ENCODE measurements at regions not wholly inside any gene's neighbourhood (a gene's known extent, or its start where the extent isn't known, plus 50 kb on each side); places are given as distances from the start of the nearest gene placed in this dataset.
A peak's percentile ranks its signal among the peaks of the same experiment; 100 is the strongest.

DNA sequence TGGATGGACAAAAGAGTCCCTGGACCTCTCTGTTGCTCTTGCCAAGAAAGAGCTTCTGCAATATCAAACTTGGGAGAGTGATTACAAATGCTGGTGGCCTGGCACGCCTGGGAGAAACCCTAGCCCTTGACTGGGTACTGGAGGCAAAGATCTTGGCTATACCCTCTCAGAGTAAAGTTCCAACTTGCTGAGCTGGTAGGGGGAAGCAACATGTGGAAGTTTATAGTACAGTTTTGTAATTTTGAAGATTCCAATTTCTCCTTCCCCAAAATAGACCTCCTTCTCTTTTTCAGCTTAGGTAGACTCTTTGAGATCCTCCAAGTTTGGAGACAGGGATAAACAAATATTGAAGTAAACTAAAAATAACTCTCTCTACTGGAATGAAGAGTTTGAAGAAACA is 645.3 kb downstream of the NR4A2 start:
- DNase-seq, result no peak

DNA sequence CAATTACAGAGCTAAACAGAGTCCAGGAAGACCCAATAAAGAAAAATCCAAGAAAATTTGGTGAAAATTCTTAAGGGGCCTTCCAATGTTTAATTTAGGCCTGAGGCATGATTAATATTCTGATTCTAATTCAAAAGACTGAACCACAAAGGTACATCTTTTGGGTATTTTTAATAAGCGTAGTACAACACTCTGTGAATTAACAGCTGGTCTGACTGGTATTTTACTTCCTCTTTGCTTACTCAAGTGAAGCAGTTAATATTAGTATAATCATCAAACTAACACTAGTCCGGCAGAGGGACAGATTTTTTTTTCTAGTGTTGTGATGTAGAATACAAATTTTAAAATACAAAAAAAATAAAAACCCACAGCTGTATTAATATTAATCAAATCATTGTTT is 652.9 kb downstream of the NR4A2 start:
- DNase-seq, result no peak

DNA sequence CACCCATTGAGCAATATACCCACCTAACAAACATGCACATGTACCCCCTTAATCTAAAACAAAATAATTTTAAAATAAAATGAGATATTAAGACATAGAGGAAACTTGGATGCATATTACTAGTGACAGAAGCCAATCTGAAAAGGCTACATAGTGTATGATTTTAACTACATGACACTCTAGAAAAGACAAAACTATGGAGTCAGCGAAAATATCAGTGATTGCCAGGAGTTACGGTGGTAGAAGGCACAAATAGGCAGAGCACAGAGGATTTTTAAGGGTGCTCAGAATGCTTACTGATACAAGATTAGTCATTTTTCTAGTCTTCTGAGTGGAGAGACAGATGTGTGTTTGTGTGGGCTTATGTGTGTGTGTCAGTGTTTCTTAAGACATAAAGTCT is 656.6 kb downstream of the NR4A2 start:
- no peak for DNase-seq

DNA sequence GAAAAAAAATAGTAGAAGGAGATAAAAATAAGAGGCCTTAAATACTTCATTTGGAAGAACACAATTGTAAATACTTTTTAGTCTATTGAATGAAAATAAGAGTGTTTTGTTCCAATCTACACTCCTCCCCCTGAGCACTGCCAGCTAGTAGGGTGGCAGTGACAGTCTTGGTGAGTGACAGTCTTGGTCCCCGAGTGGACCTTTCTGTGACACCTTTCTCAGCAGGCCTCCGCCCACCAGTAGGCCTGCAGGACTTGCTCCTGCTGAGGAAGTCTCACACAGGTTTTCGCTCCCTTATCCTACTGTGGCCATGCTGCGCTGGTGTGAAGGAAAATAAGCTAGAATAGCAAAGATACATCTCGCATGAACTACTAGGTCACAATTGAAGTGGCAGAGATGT is 666.8 kb downstream of the NR4A2 start:
- no peak for DNase-seq

DNA sequence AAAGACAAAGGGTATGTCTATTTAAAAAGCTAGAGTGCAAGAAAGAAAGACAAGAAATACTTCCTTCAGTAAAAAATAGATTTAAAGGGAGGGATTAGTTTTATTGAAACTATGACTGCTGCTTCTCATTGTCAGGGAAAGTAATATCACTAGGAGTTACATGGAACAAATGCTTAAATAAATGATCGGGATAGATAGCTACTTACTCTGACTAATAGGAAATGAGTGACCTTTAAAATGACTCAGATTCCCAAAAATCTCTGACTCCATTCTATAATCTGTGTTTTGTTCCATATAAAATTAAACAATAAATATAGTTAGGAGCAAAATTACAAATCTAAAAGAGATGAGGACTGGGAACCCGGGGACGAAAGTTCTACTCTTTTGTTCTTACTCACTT is 669.3 kb downstream of the NR4A2 start:
- DNase-seq, result no peak

DNA sequence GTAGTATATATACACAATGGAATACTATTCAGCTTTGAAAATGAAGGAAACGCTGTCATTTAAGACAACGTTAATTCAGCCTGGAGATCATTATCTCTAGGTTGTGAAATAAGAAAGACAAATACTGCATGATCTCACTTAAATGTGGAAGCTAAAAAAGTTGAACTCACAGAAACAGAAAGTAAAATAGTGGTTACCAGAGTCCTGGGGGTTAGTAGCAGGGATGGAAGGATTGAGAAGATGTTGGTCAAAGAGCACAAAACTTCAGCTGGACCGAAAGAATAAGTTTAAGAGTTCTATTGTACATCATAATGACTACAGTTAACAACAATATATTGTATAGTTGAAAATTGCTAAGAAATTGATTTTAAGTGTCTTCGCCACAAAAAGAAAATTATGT is 670.3 kb downstream of the NR4A2 start:
- no peak for DNase-seq

DNA sequence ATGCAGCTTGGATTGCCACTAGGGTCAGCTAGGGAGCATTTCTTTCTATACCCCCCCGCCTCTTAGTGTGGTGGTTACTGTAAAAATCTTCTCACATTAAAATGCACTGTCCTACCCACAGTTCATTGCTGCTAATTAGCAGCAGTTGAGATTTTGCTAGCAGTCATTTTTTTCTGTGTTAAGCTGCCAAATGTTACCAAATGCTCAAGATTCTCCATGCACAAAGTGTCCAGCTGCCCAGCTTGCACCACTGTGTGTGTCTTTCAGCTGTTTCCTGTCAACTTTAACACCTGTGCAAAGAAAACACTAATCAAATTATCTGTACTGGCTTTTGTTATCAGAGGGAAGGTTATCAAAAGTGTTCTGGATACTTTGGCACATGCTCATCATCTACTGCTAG is 679.3 kb downstream of the NR4A2 start:
- DNase-seq, result peak in 1 of 2 donors; percentile 1

DNA sequence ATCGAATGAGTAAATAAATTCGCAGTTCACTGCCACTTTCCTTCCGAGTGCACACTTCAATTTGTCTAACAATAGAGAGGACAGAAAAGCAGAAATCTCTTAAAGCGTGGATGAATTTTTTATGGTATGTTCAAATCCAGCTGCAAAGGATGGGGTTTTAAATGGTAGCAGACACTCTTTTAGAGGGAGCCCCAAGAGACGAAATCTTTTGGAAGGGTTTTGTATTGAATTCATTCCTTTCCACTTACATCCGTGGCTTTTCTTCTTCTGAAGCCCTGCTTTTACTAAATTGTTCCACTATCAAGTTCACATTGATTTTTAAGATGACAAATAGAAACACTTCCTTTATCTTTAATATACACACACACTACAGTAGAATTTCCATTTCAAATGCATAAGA is 680.7 kb downstream of the NR4A2 start:
- no peak for DNase-seq

DNA sequence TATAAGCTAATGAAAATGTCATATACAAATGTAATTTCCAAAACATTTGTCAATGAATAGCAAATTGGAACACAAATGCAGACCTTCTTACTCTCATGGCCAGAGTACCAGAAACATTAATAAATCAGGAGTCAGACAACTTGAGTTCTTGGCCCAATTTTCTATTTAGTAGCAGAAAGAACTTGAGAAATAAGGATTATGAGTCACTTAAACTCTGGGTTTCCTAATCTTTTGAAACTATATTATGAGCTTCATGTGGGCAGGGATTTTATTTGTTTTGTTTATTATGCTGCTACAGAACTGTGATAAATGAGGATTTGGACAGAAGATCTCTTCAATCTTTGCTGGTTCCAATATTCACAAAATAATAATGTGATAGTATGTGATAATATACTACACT is 686.7 kb downstream of the NR4A2 start:
- DNase-seq, result no peak

DNA sequence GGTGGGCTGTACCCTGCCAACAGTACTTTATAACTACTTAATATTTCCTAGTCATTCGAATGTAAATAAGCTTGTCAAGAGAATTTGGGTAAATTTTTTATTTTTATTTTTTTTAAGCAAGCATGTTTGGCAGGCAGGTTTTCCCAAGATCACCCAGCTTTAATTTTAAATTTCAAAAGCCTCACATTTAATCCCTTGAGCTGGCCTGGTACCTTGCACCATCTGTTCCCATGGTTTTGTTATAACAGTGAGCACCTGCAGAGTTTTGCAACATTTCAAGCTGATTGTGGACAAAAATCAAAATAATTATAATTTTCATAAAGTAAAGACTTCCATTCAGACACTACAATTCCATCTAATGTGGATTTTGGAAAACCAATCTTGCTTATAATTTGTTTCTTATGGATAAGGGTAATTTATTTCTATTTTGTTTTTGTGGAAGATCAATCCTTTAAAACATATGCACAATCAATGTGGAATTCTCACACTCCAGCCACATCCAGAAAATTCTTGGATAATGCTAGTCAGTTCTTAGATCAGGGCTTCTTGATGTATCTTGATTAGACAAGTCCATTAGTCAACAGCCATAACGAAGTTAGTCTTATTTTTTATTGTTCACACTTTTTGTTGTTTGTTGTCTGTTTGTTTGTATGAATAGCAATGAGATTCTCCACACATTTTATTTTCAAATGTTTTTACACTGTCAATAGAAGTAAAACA is 689.3 kb downstream of the NR4A2 start:
- DNase-seq, result no peak

DNA sequence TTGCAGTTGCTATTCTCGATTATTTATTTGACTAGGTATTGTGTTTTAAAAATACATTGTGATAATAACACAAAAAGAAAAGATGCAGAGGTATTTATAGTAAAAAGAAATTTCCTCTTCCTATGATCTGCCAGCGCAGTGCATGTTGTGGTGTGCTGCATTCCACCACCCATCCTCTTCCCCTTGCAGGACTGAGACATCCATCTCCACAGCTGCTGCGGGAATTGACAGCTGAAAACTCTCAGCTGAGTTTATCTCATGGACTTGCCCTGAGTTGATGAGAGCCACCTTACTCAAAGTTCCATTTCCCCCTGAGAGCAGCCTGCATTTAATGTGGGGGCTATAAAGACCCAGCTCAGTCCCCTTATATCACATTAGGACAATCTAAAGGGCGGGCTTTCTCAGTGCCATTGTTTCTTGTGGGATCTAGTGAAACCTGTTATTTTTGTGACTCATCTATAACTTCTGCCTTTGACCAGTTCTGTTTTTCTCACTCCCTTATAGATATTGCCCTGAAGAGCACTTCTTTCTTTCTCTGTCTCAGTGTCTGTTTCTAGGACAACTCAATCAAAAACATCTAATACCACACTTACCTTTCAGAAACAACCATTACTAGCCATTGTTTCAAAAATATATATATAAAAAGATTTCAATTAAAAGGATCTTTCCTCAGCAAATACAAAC is 698.5 kb downstream of the NR4A2 start:
- no peak for DNase-seq

DNA sequence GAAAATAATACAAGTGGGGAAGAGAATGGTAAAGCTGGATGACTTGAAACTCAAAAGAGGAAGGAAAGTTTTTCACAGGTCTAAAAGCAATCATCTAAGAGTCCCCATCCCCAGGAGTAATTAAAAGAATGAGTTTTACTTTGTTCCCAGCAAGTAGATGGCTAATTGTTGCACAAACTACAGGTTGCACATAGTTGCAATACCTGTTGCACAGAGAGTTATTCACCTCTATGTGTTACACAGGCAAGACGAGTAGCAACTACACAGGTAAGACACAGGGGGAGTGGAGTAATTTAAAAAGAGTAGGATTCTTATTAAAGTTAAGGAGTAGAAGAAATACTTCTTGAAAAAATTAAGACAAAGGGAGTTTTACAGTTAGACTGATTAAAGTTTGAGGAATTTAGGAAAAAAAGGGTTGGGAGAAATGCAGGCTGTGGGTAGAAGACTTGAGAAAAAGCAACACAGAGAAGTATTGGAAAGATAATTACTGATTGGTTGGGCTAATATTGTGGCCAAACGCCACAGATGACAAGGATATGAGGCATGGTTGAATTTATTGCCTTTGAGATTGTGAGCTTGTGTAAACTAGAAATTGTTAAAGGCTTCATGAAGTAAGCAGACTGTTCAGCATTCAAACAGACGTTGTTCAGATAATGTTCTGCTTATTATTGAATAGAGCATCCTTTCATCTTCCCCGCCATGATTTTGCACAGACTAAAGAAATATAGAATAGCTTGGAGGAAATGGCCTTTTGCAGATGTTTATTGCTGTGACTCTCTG is 699.3 kb downstream of the NR4A2 start:
- no peak for DNase-seq

DNA sequence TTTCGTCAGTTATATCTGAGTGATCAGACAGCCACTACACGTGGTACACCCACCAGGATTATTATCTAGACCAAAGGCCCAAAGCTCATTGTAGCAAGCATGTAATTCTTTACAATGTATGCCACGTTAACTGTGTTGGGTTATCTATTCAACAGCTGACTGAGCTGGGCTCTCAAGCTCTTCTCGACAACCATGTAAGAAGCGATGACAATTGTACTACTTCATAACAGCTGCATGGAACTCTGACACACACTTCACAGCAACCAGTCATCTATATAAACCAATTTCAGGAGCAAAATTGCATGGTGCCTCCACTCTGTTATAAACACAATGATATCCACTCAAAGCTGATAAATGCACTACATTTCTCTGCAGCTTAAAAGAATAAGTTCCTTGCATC is 701.8 kb downstream of the NR4A2 start:
- no peak for DNase-seq

DNA sequence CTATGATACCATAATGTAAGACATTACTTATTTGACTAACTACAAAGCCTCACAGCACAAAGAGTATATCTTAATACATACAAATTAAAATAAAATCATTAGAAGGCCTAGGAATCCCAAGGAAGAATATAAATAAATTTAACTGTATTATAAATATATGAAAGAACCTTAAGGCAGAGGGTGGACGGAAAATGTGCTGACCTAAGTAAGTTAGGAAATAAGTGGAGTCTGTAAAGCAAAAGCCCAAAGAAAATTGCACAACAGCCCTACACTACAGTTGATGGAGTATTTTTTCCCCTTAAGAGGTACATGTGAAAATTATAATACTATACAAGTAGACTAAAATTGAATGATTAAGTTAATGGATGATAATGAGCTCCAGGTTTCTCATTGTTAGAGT is 710.1 kb downstream of the NR4A2 start:
- DNase-seq, result no peak

DNA sequence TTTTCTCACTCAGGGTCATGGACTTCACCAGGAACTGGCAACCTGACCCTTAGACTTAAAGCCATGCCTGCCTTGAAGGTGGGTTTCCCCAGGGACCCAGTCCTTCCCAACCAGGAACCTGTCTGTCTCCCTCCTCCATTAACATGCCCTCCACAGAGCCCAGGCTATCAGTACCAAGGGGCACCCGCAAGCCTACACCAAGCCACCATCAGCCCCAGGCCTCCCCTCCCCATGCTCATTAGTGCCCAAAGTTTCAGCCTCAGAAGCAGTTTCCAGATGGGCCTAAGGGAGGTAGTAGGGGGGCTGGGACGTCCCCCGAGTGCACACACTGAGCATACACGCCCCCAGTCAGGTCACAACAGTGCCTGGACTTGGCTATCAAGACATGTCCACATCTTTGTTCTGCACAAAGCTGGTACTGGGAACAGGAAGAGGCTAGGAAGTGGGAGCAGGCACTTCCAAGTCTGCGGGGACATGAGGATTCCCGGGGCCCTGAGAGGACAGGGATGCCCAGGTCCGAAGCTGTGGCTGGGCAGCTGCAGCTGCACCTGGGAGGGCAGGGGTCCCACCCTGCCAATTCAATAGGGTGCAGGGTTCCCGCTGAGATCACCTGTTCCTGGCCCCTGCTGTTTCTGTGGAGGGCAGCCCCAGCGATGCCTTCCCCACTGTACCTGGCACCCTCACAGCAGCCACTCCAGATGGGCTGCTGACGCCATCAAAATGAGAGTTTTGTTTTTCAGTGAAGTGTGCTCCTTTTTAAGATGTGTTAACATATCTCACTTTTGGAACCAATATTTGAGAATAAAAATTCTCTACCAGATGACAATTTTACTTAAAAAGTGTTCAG is 731.4 kb downstream of the NR4A2 start:
- DNase-seq, result no peak

DNA sequence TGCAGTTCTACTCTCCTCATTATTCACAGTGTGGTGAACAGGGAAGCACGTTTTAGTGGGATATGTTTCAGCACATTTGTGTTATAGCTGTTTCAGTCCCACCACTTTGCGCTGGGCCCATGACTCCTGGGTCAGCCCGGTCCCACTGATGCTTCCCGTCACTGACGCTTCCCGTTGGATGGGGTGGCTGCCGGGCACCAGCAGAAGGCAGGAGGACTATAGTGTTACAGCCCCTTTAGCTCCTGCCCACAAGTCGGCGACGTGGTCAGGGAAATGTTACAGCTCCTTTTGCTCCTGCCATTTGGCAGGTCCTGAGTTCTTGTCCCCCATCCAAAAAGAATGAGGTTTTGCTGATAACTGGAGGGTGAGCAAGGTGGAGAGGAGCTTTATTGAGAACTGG is 732.2 kb downstream of the NR4A2 start:
- DNase-seq, result no peak

DNA sequence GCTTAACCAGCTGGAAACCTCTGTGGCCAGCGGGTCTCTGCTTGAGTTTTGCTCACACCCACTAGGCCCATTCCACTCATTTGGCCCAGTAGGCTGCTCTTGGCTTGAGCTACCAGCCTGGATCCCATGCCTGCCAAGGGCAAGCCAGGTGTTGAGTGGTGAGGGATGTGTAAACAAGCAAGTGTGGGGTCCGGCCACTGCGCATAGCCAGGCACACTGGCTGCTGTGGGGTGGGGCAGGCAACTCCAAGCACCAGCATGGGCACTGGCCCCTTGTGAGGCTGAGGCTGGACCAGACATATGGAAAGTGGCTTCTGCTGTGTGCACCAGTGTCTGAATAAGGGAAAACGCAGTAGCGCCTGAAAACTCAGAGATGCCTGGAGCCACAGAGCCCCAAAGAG is 732.7 kb downstream of the NR4A2 start:
- no peak for DNase-seq

DNA sequence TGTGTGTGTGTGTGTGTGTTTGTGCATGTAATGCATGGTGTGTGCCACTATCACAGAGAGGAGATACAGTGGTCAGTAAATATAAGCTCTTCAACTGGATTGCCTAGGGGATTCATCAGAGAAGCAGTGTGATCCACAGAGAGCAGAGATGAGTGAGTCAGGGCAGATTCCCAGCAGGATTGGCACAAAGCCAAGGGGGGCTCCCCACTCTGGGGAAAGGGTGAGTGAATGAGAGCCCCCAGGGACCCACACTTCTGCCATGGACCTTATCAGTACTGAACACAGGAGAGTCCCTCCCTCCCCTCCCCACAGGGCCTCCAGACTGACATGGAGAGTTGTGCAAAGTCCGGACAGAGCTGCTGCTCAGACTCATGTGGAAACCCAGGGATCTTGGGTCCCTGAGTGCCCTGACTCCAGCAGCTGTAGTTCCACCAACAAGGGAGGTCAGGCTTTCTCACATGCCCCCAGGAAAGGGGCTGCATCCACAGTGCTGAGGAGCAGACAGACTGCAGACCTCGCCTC is 748.8 kb downstream of the NR4A2 start:
- DNase-seq, result no peak

DNA sequence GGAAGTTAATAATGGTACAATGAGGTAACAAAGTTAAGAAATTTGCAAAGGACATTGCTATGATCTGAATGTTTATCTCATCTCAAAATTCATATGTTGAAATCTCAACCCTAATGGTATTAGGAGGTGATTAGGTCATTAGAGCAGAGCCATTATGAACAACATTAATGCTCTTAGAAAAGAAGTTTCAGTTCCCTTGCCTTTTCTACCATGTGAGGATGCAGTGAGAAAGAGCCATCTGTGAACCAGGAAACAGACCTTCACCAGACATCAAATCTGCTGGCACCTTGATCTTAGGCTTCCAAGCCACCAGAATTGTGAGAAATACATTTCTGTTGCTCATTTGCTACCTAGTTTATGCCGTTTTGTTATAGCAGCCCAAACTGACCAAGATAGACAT is 757.6 kb downstream of the NR4A2 start:
- DNase-seq, result no peak

DNA sequence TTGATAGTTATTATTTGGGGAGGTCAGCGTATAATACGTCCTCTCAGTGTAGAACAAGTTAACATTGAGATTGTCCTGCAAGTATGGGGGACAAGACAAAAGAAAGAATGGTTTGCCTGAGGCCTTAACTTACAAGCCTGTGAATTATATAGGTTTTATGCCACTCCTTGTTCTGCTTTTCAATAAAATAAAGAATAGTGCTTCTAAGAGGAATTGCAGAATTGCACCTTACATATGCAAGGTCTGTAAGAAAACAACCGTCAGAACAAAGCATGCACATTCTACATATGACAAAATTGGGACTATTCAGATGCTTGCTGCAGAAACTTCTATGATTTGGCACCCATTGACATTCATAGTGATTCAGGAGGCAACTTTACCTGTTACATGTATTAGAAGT is 785.0 kb downstream of the NR4A2 start:
- no peak for DNase-seq

DNA sequence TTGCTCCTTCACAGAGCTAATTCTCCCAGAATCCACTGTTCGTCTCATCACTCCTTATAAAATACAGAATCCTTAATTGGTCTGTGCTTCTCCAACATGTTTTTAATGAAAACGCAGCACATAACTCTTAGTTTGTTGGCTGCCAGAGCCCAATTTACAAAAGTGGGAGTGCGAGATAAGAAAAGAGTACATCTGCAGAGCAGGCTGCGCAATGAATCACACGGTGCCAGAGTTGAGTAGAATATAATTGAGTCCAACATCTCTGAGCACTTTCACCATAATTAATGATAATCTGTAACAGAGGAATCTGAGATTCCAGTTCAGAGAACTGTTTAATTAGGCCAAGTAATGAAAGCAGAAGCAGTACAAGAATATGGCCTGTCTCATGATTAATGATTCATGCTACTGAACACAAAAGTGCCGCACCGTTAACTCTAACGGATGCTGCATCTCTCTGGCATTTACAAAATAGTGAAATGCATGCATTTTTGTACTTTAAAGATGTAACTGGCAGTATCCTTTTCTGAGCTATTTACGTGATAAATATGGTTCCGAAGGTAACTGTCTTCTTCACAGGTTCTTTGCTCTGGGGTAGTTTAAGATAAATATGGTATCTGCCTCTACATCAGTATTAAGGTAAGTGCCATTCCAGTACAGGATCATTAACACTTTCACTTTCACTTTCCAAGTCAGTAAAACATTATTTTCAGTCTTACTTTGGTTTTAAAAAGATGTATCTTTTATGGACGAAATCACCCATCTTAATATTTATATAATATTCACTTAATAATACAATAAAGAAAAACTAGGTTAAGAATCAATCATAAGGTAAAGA is 785.6 kb downstream of the NR4A2 start:
- DNase-seq, result no peak

Measured in right lung (tissue), 2 donors.